ENCODE measurements at regions not wholly inside any gene's neighbourhood (a gene's known extent, or its start where the extent isn't known, plus 50 kb on each side); places are given as distances from the start of the nearest gene placed in this dataset.
A peak's percentile ranks its signal among the peaks of the same experiment; 100 is the strongest.

DNA sequence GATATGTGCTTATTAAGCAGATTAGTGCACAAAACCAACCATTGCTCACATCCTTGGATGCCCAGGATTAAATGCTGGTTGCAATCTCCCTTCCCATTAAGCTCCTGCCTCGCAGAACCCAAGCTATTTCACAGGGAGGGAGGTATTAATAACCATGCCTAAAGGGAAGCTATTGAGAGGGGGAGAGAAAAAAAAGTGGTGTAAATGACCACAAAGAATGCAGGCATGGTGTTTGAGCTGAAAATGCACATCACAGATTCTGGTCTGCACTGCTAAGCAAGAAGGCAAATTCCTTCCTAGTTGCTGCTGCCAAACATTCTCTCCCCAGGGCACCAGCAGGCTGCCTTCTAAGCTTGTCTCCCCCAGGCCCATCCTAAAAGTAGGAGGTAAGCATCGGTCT lies 92.0 kb upstream of the ISX start:
- H4K20me1 ChIP-seq (ENCODE audit: control insufficient read depth, extremely low read depth, insufficient read depth, low read length): no peaks in the 10 kb centered on the region
- no peaks in the 10 kb centered on the region for H3K9me3 ChIP-seq (ENCODE audit: control insufficient read depth, insufficient read depth, low read depth, low read length)
- H3K27ac ChIP-seq (ENCODE audit: insufficient read depth, low read length): no peak overlapping the region
- no peak overlapping the region for H2AFZ ChIP-seq (ENCODE audit: low read length)
- peak in 1 of 2 donors; percentile 59 for DNase-seq (ENCODE audit: low read depth in 2 of 2)
- H3K79me2 ChIP-seq (ENCODE audit: control insufficient read depth, insufficient read depth, low read length): no peaks in the 10 kb centered on the region
- no peaks in the 10 kb centered on the region for H3K4me1 ChIP-seq (ENCODE audit: control insufficient read depth, extremely low read depth, insufficient read depth, low read length)
- no peaks in the 10 kb centered on the region for H3K27me3 ChIP-seq (ENCODE audit: control insufficient read depth, insufficient read depth, low read length)
- TF ChIP-seq, protein P1, sequence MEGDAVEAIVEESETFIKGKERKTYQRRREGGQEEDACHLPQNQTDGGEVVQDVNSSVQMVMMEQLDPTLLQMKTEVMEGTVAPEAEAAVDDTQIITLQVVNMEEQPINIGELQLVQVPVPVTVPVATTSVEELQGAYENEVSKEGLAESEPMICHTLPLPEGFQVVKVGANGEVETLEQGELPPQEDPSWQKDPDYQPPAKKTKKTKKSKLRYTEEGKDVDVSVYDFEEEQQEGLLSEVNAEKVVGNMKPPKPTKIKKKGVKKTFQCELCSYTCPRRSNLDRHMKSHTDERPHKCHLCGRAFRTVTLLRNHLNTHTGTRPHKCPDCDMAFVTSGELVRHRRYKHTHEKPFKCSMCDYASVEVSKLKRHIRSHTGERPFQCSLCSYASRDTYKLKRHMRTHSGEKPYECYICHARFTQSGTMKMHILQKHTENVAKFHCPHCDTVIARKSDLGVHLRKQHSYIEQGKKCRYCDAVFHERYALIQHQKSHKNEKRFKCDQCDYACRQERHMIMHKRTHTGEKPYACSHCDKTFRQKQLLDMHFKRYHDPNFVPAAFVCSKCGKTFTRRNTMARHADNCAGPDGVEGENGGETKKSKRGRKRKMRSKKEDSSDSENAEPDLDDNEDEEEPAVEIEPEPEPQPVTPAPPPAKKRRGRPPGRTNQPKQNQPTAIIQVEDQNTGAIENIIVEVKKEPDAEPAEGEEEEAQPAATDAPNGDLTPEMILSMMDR (conservative IDR thresholded peaks at IDR 0.05 in 1 of 2, IDR thresholded peaks at IDR 0.05 in 1 of 2; ENCODE audit: low read depth in 1 of 2, low read length in 2 of 2): no peak
- TF ChIP-seq EZH2 (IDR thresholded peaks at IDR 0.05; ENCODE audit: low read length, missing control alignments): no peak
- H3K36me3 ChIP-seq (ENCODE audit: control insufficient read depth, insufficient read depth, low read length): no peaks in the 10 kb centered on the region
- H3K9ac ChIP-seq (ENCODE audit: insufficient read depth, low read length): no peak overlapping the region
- H3K4me2 ChIP-seq (ENCODE audit: extremely low read depth, insufficient read depth, low read length): no peak overlapping the region
- H3K4me3 ChIP-seq (replicated peaks in 1 of 4; ENCODE audit: control extremely low read depth in 1 of 4, insufficient read depth in 1 of 4, low read depth in 3 of 4, low read length in 4 of 4): no peak overlapping the region

DNA sequence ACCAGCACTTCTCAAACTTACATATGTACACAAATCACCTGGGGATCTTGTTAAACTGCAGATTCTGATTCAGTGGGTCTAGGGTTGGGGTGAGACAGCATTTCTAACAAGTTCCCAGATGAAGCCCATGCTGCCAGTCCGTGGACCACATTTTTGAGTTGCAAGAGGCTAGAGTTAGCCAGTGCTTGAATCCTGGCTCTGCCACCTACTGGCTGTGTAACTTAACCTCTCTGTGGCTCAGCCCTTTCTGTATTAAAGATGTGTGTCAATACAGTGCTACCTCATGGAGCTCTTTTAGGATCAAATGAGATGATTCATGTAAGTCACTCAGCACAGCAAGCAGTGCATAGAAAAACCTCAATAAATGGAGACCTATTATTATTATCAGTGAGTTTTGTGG lies 90.2 kb upstream of the ISX start:
- H3K27me3 ChIP-seq (ENCODE audit: control insufficient read depth, insufficient read depth, low read length): no peaks in the 10 kb centered on the region
- H3K4me2 ChIP-seq (ENCODE audit: extremely low read depth, insufficient read depth, low read length): no peak overlapping the region
- no peak overlapping the region for H3K9ac ChIP-seq (ENCODE audit: insufficient read depth, low read length)
- H3K79me2 ChIP-seq (ENCODE audit: control insufficient read depth, insufficient read depth, low read length): no peaks in the 10 kb centered on the region
- H3K36me3 ChIP-seq (ENCODE audit: control insufficient read depth, insufficient read depth, low read length): no peaks in the 10 kb centered on the region
- H2AFZ ChIP-seq (ENCODE audit: low read length): no peak overlapping the region
- no peaks in the 10 kb centered on the region for H3K9me3 ChIP-seq (ENCODE audit: control insufficient read depth, insufficient read depth, low read depth, low read length)
- H4K20me1 ChIP-seq (ENCODE audit: control insufficient read depth, extremely low read depth, insufficient read depth, low read length): no peaks in the 10 kb centered on the region
- no peaks in the 10 kb centered on the region for H3K4me1 ChIP-seq (ENCODE audit: control insufficient read depth, extremely low read depth, insufficient read depth, low read length)
- no peak overlapping the region for H3K27ac ChIP-seq (ENCODE audit: insufficient read depth, low read length)
- no peak overlapping the region for H3K4me3 ChIP-seq (replicated peaks in 1 of 4; ENCODE audit: control extremely low read depth in 1 of 4, insufficient read depth in 1 of 4, low read depth in 3 of 4, low read length in 4 of 4)
- TF ChIP-seq, protein P1 (conservative IDR thresholded peaks at IDR 0.05 in 1 of 2, IDR thresholded peaks at IDR 0.05 in 1 of 2; ENCODE audit: low read depth in 1 of 2, low read length in 2 of 2): no peak
- no peak for TF ChIP-seq EZH2 (IDR thresholded peaks at IDR 0.05; ENCODE audit: low read length, missing control alignments)
- no peak for DNase-seq (ENCODE audit: low read depth in 2 of 2)

DNA sequence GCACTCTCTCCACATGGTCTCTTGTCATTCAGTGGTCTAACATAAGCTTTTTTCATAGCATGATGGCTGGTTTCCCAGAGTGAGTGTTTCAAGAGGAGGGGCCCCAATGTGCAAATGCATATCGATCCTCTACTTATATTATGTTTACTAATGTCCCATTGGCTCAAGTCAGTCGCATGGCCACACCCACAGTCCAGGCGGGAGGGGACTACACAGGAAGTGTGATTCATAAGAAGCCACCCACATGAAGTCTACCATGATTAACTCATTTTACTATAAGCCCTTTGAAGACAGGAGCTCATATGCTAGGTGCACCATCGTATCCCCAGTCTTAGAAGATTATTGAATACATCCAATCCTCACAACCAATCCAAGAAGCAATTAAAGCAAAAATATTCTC lies 89.5 kb upstream of the ISX start:
- Histone ChIP-seq H2AFZ (ENCODE audit: low read length) (no peak overlapping the region), H3K4me3 (replicated peaks in 1 of 4; ENCODE audit: control extremely low read depth in 1 of 4, insufficient read depth in 1 of 4, low read depth in 3 of 4, low read length in 4 of 4) (no peak overlapping the region), H3K9me3 (ENCODE audit: control insufficient read depth, insufficient read depth, low read depth, low read length) (no peaks in the 10 kb centered on the region), H3K79me2 (ENCODE audit: control insufficient read depth, insufficient read depth, low read length) (no peaks in the 10 kb centered on the region), H4K20me1 (ENCODE audit: control insufficient read depth, extremely low read depth, insufficient read depth, low read length) (no peaks in the 10 kb centered on the region), H3K27me3 (ENCODE audit: control insufficient read depth, insufficient read depth, low read length) (no peaks in the 10 kb centered on the region), H3K4me1 (ENCODE audit: control insufficient read depth, extremely low read depth, insufficient read depth, low read length) (no peaks in the 10 kb centered on the region), H3K9ac (ENCODE audit: insufficient read depth, low read length) (no peak overlapping the region), H3K36me3 (ENCODE audit: control insufficient read depth, insufficient read depth, low read length) (no peaks in the 10 kb centered on the region), H3K4me2 (ENCODE audit: extremely low read depth, insufficient read depth, low read length) (no peak overlapping the region), H3K27ac (ENCODE audit: insufficient read depth, low read length) (no peak overlapping the region)
- no peak for TF ChIP-seq EZH2 (IDR thresholded peaks at IDR 0.05; ENCODE audit: low read length, missing control alignments)
- TF ChIP-seq, protein P1 (conservative IDR thresholded peaks at IDR 0.05 in 1 of 2, IDR thresholded peaks at IDR 0.05 in 1 of 2; ENCODE audit: low read depth in 1 of 2, low read length in 2 of 2): no peak
- no peak for DNase-seq (ENCODE audit: low read depth in 2 of 2)
